SK-N-SH treated with all-trans-retinoic acid at 6 μM for 48 hours (cell line): ENCODE measurements at regions not wholly inside any gene's neighbourhood (a gene's known extent, or its start where the extent isn't known, plus 50 kb on each side); places are given as distances from the start of the nearest gene placed in this dataset.

ENCODE experiments used
- ATAC-seq: fragments of 200-7000 bp; cut with Tn5 transposase; 3 replicates; pipeline ENCODE4 v1.9.1; 2020; ENCODE audit warnings: mild to moderate bottlenecking, moderate library complexity
- ARNTL ChIP-seq: fragments of 450-650 bp; formaldehyde crosslinking; IDR thresholded peaks from 2 replicates; pipeline ENCODE4 v1.5.0; 2020; ENCODE audit warnings: low read depth, mild to moderate bottlenecking, moderate library complexity, borderline replicate concordance
- BACH2 ChIP-seq: fragments of 250-450 bp; sonication (Bioruptor Pico); IDR thresholded peaks from 2 replicates; pipeline ENCODE4 v1.9.0; 2021; ENCODE audit warnings: mild to moderate bottlenecking, borderline replicate concordance
- CSDC2 ChIP-seq: fragments of 250-450 bp; sonication (Bioruptor Pico); IDR thresholded peaks from 2 replicates; pipeline ENCODE4 v1.5.0; 2020; ENCODE audit warnings: mild to moderate bottlenecking, moderate library complexity
- ESRRG ChIP-seq: fragments of 250-450 bp; sonication (Bioruptor Pico); IDR thresholded peaks from 2 replicates; pipeline ENCODE4 v1.6.1; 2021; ENCODE audit warnings: mild to moderate bottlenecking
- GLIS3 ChIP-seq: fragments of 250-450 bp; sonication (Bioruptor Pico); IDR thresholded peaks from 2 replicates; pipeline ENCODE4 v1.5.0; 2020; ENCODE audit warnings: mild to moderate bottlenecking, moderate library complexity
- ISL1 ChIP-seq: fragments of 250-450 bp; sonication (Bioruptor Pico); IDR thresholded peaks from 2 replicates; pipeline ENCODE4 v2.1.2; 2022; ENCODE audit warnings: mild to moderate bottlenecking, moderate library complexity
- PPARA ChIP-seq: fragments of 250-450 bp; sonication (Bioruptor Pico); IDR thresholded peaks from 2 replicates; pipeline ENCODE4 v1.5.0; 2020; ENCODE audit warnings: mild to moderate bottlenecking, borderline replicate concordance
- RARB ChIP-seq: fragments of 250-450 bp; sonication (Bioruptor Pico); IDR thresholded peaks from 2 replicates; pipeline ENCODE4 v1.8.0; 2021; ENCODE audit warnings: mild to moderate bottlenecking, moderate library complexity
- SNAI2 ChIP-seq: fragments of 250-450 bp; sonication (Bioruptor Pico); IDR thresholded peaks from 2 replicates; pipeline ENCODE4 v1.5.0; 2020; ENCODE audit warnings: mild to moderate bottlenecking, moderate library complexity
- TCF4 ChIP-seq: fragments of 250-450 bp; sonication (Bioruptor Pico); IDR thresholded peaks from 2 replicates; pipeline ENCODE4 v1.8.0; 2021; ENCODE audit warnings: mild to moderate bottlenecking, moderate library complexity, borderline replicate concordance
- TOX ChIP-seq: fragments of 250-450 bp; sonication (Bioruptor Pico); IDR thresholded peaks from 2 replicates; pipeline ENCODE4 v1.8.0; 2021; ENCODE audit warnings: mild to moderate bottlenecking, moderate library complexity, borderline replicate concordance
- ZC3H10 ChIP-seq: fragments of 250-450 bp; sonication (Bioruptor Pico); IDR thresholded peaks from 2 replicates; pipeline ENCODE4 v1.5.1; 2021; ENCODE audit warnings: mild to moderate bottlenecking, moderate library complexity
- ZFP30 ChIP-seq: fragments of 450-650 bp; formaldehyde crosslinking; IDR thresholded peaks from 2 replicates; pipeline ENCODE4 v1.5.0; 2022; ENCODE audit warnings: mild to moderate bottlenecking, moderate library complexity
- ZNF565 ChIP-seq: fragments of 450-650 bp; formaldehyde crosslinking; conservative IDR thresholded peaks from 2 replicates; pipeline ENCODE4 v1.5.0; 2020; ENCODE audit warnings: low read depth, mild to moderate bottlenecking, moderate library complexity
- ZNF70 ChIP-seq: fragments of 450-650 bp; formaldehyde crosslinking; IDR thresholded peaks from 2 replicates; pipeline ENCODE4 v1.5.0; 2020; ENCODE audit warnings: mild to moderate bottlenecking, moderate library complexity
- ZNF8 ChIP-seq: fragments of 450-650 bp; formaldehyde crosslinking; IDR thresholded peaks from 2 replicates; pipeline ENCODE4 v1.5.0; 2020; ENCODE audit warnings: mild to moderate bottlenecking, moderate library complexity
- TF ChIP-seq, protein P1 (sequence below): fragments of 250-450 bp; sonication (Bioruptor Pico); IDR thresholded peaks from 2 replicates; pipeline ENCODE4 v1.8.0; 2021; ENCODE audit warnings: low read depth, mild to moderate bottlenecking, moderate library complexity, borderline replicate concordance
- TF ChIP-seq, protein P2 (sequence below): fragments of 250-450 bp; sonication (Bioruptor Pico); IDR thresholded peaks from 2 replicates; pipeline ENCODE4 v1.5.1; 2020; ENCODE audit warnings: low read depth, mild to moderate bottlenecking, moderate library complexity
- TF ChIP-seq, protein P3 (sequence below): fragments of 250-450 bp; sonication (Bioruptor Pico); IDR thresholded peaks from 2 replicates; pipeline ENCODE4 v1.5.1; 2021; ENCODE audit warnings: mild to moderate bottlenecking, moderate library complexity
- TF ChIP-seq, protein P4 (sequence below): fragments of 250-450 bp; sonication (Bioruptor Pico); IDR thresholded peaks from 2 replicates; pipeline ENCODE4 v1.8.0; 2020; ENCODE audit warnings: mild to moderate bottlenecking, moderate library complexity, borderline replicate concordance

DNA sequence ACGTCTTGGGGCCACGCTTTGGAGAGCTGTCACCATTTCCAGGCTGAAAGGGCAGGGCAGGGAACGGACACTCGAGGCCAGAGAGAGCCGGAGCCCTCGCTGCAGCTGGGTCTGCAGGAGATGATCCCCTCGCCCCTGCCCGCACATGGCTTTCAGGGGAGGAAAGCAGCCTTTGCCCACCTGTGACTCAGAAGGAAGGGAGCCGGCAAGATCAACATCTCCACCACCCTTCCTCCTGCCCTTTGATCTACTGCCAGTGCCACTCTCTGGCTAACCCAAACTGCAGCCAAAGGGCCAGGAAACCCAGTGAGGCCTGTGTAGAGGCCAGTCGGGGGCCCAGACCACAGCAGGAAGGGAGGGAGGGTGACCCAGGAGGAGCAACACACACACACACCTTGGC, 137.1 kb upstream of the ERCC6L2 start:
- TF ChIP-seq ZNF70 (CRISPR knock-in tag) (no peak), BACH2 (CRISPR knock-in tag) (no peak), ZC3H10 (no peak)
- no peak for ATAC-seq

DNA sequence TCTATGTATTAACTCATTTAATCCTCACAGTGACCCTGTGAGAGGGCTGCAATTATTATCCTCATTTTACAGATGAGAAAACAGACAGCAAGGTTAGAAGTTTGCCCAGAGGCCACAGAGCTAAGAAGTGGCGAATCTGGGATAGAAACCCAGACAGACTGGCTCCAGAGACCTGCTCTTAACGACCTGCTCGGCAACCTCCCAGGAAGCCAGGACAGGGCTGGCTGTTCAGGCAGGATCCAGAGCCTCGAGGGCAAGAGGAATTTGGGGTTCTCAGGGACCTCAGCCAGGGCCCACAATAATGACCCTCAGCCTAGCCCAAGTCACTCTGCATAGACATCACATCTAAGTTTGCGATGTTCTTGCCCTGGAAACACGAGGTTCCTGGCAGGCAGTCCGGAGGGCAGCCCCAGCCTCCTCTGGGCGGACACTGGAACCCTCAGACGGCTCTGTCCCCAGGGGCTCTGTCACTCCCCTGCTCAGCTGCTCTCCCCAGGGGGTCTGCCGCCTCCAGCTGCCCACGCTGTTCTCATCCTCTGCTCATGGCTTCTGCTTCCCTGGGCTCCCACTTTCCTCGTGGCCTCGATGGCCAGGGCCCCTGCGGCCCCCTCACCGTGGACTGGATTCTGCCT, 138.5 kb upstream of the ERCC6L2 start:
- ATAC-seq = no peak
- TF ChIP-seq ZNF565 (CRISPR knock-in tag) = no peak
- no peak for TF ChIP-seq CSDC2 (CRISPR knock-in tag)
- no peak for TF ChIP-seq GLIS3 (CRISPR knock-in tag)
- no peak for TF ChIP-seq ARNTL (CRISPR knock-in tag)
- TF ChIP-seq ZC3H10 = no peak
- TF ChIP-seq, protein P1, sequence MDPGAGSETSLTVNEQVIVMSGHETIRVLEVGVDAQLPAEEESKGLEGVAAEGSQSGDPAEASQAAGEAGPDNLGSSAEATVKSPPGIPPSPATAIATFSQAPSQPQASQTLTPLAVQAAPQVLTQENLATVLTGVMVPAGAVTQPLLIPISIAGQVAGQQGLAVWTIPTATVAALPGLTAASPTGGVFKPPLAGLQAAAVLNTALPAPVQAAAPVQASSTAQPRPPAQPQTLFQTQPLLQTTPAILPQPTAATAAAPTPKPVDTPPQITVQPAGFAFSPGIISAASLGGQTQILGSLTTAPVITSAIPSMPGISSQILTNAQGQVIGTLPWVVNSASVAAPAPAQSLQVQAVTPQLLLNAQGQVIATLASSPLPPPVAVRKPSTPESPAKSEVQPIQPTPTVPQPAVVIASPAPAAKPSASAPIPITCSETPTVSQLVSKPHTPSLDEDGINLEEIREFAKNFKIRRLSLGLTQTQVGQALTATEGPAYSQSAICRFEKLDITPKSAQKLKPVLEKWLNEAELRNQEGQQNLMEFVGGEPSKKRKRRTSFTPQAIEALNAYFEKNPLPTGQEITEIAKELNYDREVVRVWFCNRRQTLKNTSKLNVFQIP (CRISPR knock-in tag) = no peak

DNA sequence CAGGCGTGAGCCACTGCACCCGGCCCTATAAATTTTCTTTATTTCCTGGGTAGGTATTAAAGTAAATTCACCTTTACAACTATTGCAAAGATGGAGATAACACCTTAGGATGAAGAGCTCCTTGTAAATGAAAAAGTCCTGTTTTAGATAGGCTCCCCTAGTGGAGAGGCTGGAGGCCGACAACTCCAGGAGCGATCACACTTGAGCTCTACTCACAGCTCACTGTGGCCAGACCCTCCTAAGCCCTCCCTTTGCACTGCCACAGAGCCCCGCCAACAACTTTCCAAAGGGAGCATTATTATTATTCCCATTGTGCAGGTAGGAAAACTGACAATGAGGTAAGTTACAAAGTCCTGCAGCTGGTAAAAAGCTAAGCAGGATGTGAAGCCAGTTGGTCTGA, 139.1 kb upstream of the ERCC6L2 start:
- peak; percentile 82 for ATAC-seq
- TF ChIP-seq RARB (CRISPR knock-in tag) (no peak), SNAI2 (CRISPR knock-in tag) (no peak), ARNTL (CRISPR knock-in tag) (no peak)
- TF ChIP-seq, protein P2, sequence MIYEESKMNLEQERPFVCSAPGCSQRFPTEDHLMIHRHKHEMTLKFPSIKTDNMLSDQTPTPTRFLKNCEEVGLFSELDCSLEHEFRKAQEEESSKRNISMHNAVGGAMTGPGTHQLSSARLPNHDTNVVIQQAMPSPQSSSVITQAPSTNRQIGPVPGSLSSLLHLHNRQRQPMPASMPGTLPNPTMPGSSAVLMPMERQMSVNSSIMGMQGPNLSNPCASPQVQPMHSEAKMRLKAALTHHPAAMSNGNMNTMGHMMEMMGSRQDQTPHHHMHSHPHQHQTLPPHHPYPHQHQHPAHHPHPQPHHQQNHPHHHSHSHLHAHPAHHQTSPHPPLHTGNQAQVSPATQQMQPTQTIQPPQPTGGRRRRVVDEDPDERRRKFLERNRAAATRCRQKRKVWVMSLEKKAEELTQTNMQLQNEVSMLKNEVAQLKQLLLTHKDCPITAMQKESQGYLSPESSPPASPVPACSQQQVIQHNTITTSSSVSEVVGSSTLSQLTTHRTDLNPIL (CRISPR knock-in tag) = no peak

DNA sequence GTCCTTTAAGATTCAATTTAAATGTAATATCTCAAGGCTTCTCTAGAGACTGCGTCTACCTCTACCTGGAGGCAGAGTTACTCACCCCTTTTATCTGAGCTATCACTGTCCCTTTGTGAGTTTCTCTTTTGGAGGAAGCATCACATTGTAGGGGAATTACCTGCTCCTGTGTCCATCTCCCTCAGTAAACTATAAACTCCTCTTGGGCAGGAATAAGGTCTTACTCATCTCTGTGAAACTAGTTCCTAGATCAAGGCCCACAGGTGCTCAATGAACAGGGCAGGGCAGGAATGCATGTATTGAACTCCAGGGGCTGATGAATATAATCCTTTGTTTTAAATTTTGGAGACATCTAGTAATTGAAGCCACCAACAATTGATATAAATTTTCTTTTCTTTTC, 139.8 kb upstream of the ERCC6L2 start:
- no peak for ATAC-seq
- TF ChIP-seq TOX (CRISPR knock-in tag) (no peak), SNAI2 (CRISPR knock-in tag) (no peak), ZNF565 (CRISPR knock-in tag) (no peak), ZNF70 (CRISPR knock-in tag) (no peak), ZNF8 (no peak), BACH2 (CRISPR knock-in tag) (no peak), ISL1 (no peak)
- TF ChIP-seq, protein P3, sequence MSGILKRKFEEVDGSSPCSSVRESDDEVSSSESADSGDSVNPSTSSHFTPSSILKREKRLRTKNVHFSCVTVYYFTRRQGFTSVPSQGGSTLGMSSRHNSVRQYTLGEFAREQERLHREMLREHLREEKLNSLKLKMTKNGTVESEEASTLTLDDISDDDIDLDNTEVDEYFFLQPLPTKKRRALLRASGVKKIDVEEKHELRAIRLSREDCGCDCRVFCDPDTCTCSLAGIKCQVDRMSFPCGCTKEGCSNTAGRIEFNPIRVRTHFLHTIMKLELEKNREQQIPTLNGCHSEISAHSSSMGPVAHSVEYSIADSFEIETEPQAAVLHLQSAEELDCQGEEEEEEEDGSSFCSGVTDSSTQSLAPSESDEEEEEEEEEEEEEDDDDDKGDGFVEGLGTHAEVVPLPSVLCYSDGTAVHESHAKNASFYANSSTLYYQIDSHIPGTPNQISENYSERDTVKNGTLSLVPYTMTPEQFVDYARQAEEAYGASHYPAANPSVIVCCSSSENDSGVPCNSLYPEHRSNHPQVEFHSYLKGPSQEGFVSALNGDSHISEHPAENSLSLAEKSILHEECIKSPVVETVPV (CRISPR knock-in tag) = no peak
- TF ChIP-seq, protein P1 (CRISPR knock-in tag) = no peak
- TF ChIP-seq, all 23 proteins: peak for 0

DNA sequence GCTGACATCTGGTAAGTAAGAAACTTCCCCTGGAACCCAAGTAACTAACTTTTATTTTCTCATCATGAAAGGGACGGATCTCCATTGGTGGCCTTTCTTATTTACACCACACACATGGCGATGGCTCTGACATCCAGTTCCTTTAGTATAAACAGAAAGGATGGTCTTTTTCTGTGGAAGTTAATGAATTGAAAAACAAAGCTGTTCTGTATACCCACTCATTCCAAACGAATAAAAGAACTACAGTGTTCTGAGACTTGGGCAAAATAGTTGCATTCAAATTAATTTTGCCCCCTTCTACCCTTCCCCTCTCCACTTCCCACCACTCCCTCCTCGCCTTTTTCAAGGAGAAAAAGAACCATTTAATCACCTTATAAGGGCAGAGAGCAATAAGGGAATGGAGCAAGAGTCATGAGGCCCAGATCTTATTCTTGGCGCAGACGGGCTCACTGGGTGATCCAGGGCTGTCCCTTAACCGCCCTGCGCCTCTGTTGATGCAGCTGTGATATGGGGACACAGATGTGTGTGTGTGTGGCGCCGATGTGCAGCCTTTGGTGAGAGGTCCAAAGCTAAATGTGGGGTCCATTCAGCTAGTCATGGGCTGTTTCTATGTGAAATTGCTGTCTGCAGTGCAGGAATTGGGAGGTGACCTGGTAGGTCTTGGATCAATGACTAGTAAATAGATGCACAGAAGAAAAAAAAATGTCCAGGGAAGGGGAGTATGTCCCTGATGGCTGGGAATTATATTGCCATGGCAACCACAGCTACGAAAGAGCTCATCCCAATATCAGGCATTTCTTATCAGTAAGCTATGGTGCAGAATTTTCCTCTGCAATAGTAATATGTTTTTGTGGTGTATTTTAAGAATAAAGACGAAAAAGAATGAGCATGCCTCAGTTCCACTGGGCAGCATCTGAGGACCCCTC, 141.5 kb upstream of the ERCC6L2 start:
- no peak for ATAC-seq
- TF ChIP-seq ZNF565 (CRISPR knock-in tag) (no peak), ESRRG (CRISPR knock-in tag) (no peak), TCF4 (CRISPR knock-in tag) (no peak), BACH2 (CRISPR knock-in tag) (no peak), ZC3H10 (no peak), PPARA (CRISPR knock-in tag) (no peak), ZFP30 (CRISPR knock-in tag) (no peak), ZNF8 (no peak), CSDC2 (CRISPR knock-in tag) (no peak)
- TF ChIP-seq, protein P2 (CRISPR knock-in tag) = no peak
- TF ChIP-seq, protein P3 (CRISPR knock-in tag) = no peak
- TF ChIP-seq, protein P4, sequence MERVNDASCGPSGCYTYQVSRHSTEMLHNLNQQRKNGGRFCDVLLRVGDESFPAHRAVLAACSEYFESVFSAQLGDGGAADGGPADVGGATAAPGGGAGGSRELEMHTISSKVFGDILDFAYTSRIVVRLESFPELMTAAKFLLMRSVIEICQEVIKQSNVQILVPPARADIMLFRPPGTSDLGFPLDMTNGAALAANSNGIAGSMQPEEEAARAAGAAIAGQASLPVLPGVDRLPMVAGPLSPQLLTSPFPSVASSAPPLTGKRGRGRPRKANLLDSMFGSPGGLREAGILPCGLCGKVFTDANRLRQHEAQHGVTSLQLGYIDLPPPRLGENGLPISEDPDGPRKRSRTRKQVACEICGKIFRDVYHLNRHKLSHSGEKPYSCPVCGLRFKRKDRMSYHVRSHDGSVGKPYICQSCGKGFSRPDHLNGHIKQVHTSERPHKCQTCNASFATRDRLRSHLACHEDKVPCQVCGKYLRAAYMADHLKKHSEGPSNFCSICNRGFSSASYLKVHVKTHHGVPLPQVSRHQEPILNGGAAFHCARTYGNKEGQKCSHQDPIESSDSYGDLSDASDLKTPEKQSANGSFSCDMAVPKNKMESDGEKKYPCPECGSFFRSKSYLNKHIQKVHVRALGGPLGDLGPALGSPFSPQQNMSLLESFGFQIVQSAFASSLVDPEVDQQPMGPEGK (CRISPR knock-in tag) = no peak
